Skeletal muscle satellite cell (primary cell): ENCODE measurements at regions not wholly inside any gene's neighbourhood (a gene's known extent, or its start where the extent isn't known, plus 50 kb on each side); places are given as distances from the start of the nearest gene placed in this dataset.

Experiments
- H3K27me3 ChIP-seq: 2 replicates; pipeline ENCODE4 v1.7.0; 2013; ENCODE audit warnings: low read length; ENCODE audit not compliant: control insufficient read depth, insufficient read depth
- H3K36me3 ChIP-seq: 2 replicates; pipeline ENCODE4 v1.7.0; 2013; ENCODE audit warnings: mild to moderate bottlenecking, control low read depth, low read length; ENCODE audit not compliant: insufficient read depth
- H3K4me1 ChIP-seq: 2 replicates; pipeline ENCODE4 v1.7.0; 2013; ENCODE audit warnings: low read length; ENCODE audit not compliant: control insufficient read depth, insufficient read depth
- H3K4me2 ChIP-seq: 2 replicates; pipeline ENCODE4 v1.7.0; 2013; ENCODE audit warnings: mild to moderate bottlenecking, low read length
- H3K4me3 ChIP-seq: 2 replicates; pipeline ENCODE4 v1.7.0; 2013; ENCODE audit warnings: low read length
- H3K9ac ChIP-seq: 2 replicates; pipeline ENCODE4 v1.7.0; 2013; ENCODE audit warnings: mild to moderate bottlenecking, low read depth, low read length, moderate library complexity
- H3K9me3 ChIP-seq: replicated peaks from 2 replicates; pipeline ENCODE4 v1.7.0; 2013; ENCODE audit warnings: mild to moderate bottlenecking, control low read depth, low read length

- peak overlapping the region; percentile 75 for H3K4me3 ChIP-seq
- H3K9ac ChIP-seq = peak overlapping the region; percentile 82
- peaks cover 70% of the 10 kb centered on the region for H3K4me1 ChIP-seq
- peak overlapping the region; percentile 88 for H3K4me2 ChIP-seq
- no peaks in the 10 kb centered on the region for H3K9me3 ChIP-seq
- no peaks in the 10 kb centered on the region for H3K36me3 ChIP-seq
- no peaks in the 10 kb centered on the region for H3K27me3 ChIP-seq
These were observed 50.0 kb downstream of the NCOR2 start for GRCh38 chr12:124517260-124518050.

DNA sequence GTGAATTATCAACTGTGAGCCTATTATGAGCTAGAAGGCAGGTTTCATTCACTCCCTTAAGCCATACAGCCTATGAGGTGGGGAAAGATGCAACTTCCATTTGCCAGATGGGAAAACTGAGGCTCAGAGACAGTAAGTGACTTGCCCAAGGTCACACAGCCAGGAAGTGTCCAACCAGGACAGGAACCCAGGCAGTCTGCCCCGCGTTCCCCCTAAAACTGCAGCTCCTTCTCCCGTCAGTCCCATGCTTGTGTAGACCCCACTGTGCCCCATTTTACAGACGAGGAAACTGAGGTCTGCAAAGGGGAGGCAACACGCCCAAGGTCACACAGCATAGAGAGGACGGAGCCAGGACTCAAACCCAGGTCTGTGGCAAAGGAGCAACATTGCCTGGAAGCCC is 50.6 kb downstream of the NCOR2 start:
- Histone ChIP-seq H3K27me3 (no peaks in the 10 kb centered on the region), H3K9ac (peak overlapping the region; percentile 82), H3K4me2 (peak overlapping the region; percentile 88), H3K9me3 (no peaks in the 10 kb centered on the region), H3K36me3 (no peaks in the 10 kb centered on the region), H3K4me3 (peak overlapping the region; percentile 75), H3K4me1 (peaks cover 72% of the 10 kb centered on the region)

DNA sequence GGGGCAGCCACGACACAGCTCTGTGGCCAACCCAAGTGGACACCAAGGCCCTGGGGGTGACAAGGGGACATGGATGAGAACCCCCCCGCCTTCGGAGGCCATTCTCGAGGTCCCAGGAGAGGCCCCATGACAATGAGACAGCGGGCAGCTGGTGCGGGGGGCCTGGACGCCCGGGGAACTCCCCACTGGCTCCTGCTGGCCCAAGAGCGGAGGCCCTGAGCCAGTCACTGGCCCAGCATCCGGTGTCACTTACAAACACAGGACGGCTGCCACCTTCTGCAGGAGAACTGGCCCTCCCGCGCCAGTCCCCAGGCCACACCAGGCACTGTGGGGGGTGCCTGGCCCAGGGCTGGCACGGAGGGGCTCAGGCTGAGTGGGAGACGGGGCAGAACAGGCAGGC is 51.4 kb downstream of the NCOR2 start:
- peak overlapping the region; percentile 82 for H3K9ac ChIP-seq
- H3K27me3 ChIP-seq = no peaks in the 10 kb centered on the region
- H3K4me1 ChIP-seq = peaks cover 79% of the 10 kb centered on the region
- peak overlapping the region; percentile 88 for H3K4me2 ChIP-seq
- H3K36me3 ChIP-seq = no peaks in the 10 kb centered on the region
- peak overlapping the region; percentile 75 for H3K4me3 ChIP-seq
- H3K9me3 ChIP-seq = no peaks in the 10 kb centered on the region

DNA sequence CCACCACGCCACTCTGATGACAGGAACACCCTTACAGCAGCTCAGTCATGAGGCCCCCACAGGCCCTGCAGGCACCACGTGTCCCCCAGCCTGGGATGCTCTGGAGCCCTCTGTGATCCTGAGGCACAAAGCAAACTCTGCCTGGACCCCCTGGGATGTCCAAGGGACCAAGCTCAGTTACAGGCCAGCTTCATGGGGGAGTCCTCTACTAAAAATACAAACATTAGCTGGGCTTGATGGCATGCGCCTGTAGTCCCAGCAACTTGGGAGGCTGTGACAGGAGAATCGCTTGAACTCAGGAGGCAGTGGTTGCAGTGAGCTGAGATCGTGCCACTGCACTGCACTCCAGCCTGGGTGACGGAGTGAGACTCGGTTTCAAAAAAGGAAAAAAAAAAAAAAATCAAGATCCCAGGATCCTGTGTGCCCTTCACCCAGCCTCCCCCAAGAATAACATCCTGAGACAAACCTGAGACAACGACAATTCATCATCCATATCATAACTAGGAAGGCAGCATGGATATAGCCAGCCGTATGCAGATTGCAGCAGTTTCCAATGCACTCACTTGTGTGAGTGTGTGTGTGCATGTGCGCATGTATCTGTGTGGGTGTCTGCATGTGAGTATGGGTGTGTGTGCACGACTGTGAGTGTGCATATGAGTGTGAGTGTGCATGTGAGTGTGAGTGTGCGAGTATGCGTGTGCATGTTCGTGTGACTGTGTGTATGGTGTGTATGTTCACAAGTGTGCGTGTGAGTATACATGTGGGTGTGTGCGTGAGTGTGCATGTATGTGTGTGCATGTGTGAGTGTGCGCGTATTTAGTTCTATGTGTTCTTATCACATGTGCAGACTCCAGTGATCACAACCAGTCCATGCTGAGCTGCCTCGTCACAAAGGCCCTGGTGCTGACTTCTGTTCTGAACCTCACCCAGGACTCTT is 52.1 kb downstream of the NCOR2 start:
- H3K4me3 ChIP-seq = no peak overlapping the region
- peak overlapping the region; percentile 88 for H3K4me2 ChIP-seq
- H3K4me1 ChIP-seq = peaks cover 81% of the 10 kb centered on the region
- no peaks in the 10 kb centered on the region for H3K27me3 ChIP-seq
- no peaks in the 10 kb centered on the region for H3K36me3 ChIP-seq
- H3K9ac ChIP-seq = no peak overlapping the region
- no peaks in the 10 kb centered on the region for H3K9me3 ChIP-seq

DNA sequence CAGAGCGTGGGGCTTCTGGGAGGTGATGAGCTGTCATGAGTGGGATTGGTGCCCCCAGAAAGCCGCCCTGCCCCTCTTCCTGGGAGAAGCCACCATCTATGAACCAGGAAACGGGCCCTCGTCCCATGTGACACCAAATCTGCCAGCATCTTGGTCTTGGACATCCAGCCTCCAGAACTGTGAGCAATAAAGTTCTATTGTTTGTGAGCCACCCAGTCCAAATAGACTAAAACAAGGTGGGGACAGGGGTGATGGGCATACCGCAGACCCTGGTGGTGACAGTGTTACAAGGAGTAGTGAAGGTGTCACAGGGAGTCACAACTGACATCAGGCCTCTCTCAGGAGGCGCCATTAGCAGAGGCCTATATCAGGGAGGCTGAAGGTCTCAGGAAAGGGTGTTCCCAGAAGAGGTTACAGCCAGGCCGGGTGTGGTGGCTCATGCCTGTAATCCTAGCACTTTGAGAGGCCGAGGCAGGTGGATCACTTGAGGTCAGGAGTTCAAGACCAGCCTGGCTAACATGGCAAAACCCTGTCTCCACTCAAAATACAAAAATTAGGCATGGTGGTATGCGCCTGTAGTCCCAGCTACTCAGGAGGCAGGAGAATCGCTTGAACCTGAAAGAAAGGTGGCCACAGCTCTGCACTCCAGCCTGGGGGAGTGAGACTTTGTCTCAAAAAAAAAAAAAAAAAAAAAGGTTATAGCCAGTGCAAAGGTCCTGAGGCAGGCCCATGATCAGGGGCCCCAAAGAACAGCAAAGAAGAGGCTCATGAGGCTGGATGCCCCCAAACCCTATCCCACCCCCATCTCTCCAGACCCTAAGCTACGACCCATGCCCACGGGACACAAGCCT is 53.0 kb downstream of the NCOR2 start:
- Histone ChIP-seq H3K4me1 (peaks cover 81% of the 10 kb centered on the region), H3K9ac (no peak overlapping the region), H3K27me3 (no peaks in the 10 kb centered on the region), H3K4me3 (no peak overlapping the region), H3K9me3 (no peaks in the 10 kb centered on the region), H3K36me3 (no peaks in the 10 kb centered on the region), H3K4me2 (no peak overlapping the region)

DNA sequence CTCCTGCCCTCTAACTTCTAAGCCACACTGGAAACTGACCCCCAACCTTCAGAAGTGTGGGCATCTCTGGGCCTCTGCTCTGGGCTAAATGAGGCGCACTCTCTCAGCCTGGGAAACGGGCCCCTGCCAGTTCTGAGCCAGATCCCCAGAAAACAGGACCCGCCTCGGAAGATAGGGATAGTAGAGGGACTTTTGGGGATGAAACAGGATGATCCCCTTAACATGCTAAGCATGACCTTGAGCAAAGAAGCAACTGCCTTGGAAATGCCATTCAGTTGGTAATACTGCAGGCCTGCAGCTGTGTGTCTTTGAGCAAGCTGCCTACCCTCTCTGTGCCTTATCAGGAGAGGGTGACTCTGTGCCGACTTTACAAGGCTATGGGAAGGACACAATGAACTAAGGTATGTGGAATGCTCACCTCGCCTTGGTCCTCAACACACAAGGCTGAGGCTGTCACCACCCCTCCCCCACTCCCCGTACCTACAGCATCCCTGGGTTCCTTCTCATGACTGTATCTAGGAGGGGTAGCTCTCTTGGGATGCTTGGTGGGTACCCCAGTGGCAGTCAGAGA is 54.0 kb downstream of the NCOR2 start:
- Histone ChIP-seq H3K4me2 (peak overlapping the region; percentile 81), H3K4me1 (peaks cover 82% of the 10 kb centered on the region), H3K9me3 (no peaks in the 10 kb centered on the region), H3K27me3 (no peaks in the 10 kb centered on the region), H3K9ac (peak overlapping the region; percentile 64), H3K4me3 (peak overlapping the region; percentile 43), H3K36me3 (no peaks in the 10 kb centered on the region)

DNA sequence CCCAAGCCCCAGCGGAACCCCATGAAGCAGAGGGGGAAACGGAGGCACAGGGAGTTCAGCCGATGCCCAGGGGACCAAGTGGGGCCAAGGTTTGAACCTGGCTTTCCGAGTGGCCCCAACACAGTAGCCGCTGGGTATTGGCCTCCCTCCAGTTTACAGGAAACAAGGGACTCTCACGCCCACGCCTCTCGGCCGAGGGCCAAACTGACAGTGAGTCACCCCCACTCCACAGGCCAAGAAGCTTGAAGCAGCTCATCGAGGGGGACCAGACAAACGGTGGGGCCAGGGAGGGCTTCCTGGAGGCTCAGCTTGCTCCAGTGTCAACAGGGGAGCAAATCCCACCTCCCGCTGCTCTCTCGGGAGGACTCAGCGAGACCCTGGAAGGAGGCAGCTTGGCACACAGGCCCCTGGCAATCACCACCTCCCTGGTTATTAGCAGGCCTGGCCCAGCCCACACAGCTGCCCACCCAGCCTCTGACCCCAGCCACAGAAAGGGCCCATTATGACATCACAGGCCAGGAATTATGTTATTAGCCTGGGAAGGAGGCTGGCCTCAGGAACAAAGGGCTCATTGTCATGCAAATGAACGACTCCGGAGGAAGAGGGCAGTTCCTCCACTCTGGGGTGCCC is 54.6 kb downstream of the NCOR2 start:
- peak overlapping the region; percentile 43 for H3K4me3 ChIP-seq
- no peaks in the 10 kb centered on the region for H3K36me3 ChIP-seq
- peaks cover 82% of the 10 kb centered on the region for H3K4me1 ChIP-seq
- H3K4me2 ChIP-seq = peak overlapping the region; percentile 81
- H3K9ac ChIP-seq = peak overlapping the region; percentile 64
- no peaks in the 10 kb centered on the region for H3K9me3 ChIP-seq
- no peaks in the 10 kb centered on the region for H3K27me3 ChIP-seq

GRCh38 chr12:124511259-124511985 is 56.0 kb downstream of the NCOR2 start:
- H3K4me3 ChIP-seq = no peak overlapping the region
- H3K27me3 ChIP-seq = no peaks in the 10 kb centered on the region
- H3K36me3 ChIP-seq = no peaks in the 10 kb centered on the region
- H3K9me3 ChIP-seq = no peaks in the 10 kb centered on the region
- peaks cover 81% of the 10 kb centered on the region for H3K4me1 ChIP-seq
- H3K9ac ChIP-seq = no peak overlapping the region
- H3K4me2 ChIP-seq = no peak overlapping the region

GRCh38 chr12:124510301-124510970 is 57.0 kb downstream of the NCOR2 start:
- Histone ChIP-seq H3K4me3 (peak overlapping the region; percentile 26), H3K36me3 (no peaks in the 10 kb centered on the region), H3K9ac (peak overlapping the region; percentile 58), H3K4me2 (peak overlapping the region; percentile 65), H3K9me3 (no peaks in the 10 kb centered on the region), H3K4me1 (peaks cover 80% of the 10 kb centered on the region), H3K27me3 (no peaks in the 10 kb centered on the region)
